ENCODE measurements at regions not wholly inside any gene's neighbourhood (a gene's known extent, or its start where the extent isn't known, plus 50 kb on each side); places are given as distances from the start of the nearest gene placed in this dataset.

- TF ChIP-seq CTCF (conservative IDR thresholded peaks at IDR 0.05; ENCODE audit: low read length) (no peak), EZH2phosphoT487 (IDR thresholded peaks at IDR 0.05; ENCODE audit: borderline replicate concordance) (no peak)
Observed at GRCh38 chr9:106075236-106075959, 381.1 kb downstream of the TMEM38B start.

All from Loucy (cell line).